Loucy (cell line): ENCODE measurements at regions not wholly inside any gene's neighbourhood (a gene's known extent, or its start where the extent isn't known, plus 50 kb on each side); places are given as distances from the start of the nearest gene placed in this dataset.

Source experiments
- H2AFZ ChIP-seq: fragments of 200-600 bp; sonication (generic); 2 replicates; pipeline ENCODE4 v1.6.0; 2016; ENCODE audit warnings: antibody characterized with exemption, mild to moderate bottlenecking, low read length, moderate library complexity
- H3F3A ChIP-seq: fragments of 200-600 bp; 2 replicates; pipeline ENCODE4 v1.6.0; 2016; ENCODE audit warnings: antibody characterized with exemption, low read depth, mild to moderate bottlenecking
- H3K27me3 ChIP-seq: fragments of 200-600 bp; sonication (generic); 2 replicates; pipeline ENCODE4 v1.6.1; 2014; ENCODE audit warnings: low read length, mild to moderate bottlenecking; ENCODE audit not compliant: insufficient read depth, poor library complexity, severe bottlenecking
- H3K36me3 ChIP-seq: fragments of 200-600 bp; sonication (generic); 2 replicates; pipeline ENCODE4 v1.6.1; 2016; ENCODE audit warnings: low read length; ENCODE audit not compliant: insufficient read depth
- H3K4me1 ChIP-seq: fragments of 200-600 bp; sonication (generic); 2 replicates; pipeline ENCODE4 v1.5.1; 2014; ENCODE audit warnings: low read length, mild to moderate bottlenecking; ENCODE audit not compliant: insufficient read depth, poor library complexity, severe bottlenecking
- H3K4me2 ChIP-seq: fragments of 200-600 bp; sonication (generic); 2 replicates; pipeline ENCODE4 v1.6.0; 2014; ENCODE audit warnings: antibody characterized with exemption, low read length, low read depth, mild to moderate bottlenecking; ENCODE audit not compliant: poor library complexity, severe bottlenecking
- H3K4me3 ChIP-seq: fragments of 200-600 bp; sonication (generic); 2 replicates; pipeline ENCODE4 v1.5.1; 2014; ENCODE audit warnings: low read length, mild to moderate bottlenecking, mixed read lengths; ENCODE audit not compliant: poor library complexity, severe bottlenecking
- H3K79me2 ChIP-seq: fragments of 200-600 bp; sonication (generic); 2 replicates; pipeline ENCODE4 v1.6.1; 2014; ENCODE audit warnings: low read length; ENCODE audit not compliant: insufficient read depth
- H3K9ac ChIP-seq: fragments of 200-600 bp; sonication (generic); 2 replicates; pipeline ENCODE4 v1.6.0; 2014; ENCODE audit warnings: mild to moderate bottlenecking, low read depth, low read length, moderate library complexity; ENCODE audit not compliant: poor library complexity, severe bottlenecking
- H3K9me2 ChIP-seq: fragments of 200-600 bp; sonication (generic); replicated peaks from 2 replicates; pipeline ENCODE4 v1.6.1; 2016; ENCODE audit warnings: low read depth, low read length, mixed read lengths
- H3K9me3 ChIP-seq: fragments of 200-600 bp; sonication (generic); 2 replicates; pipeline ENCODE4 v1.6.1; 2014; ENCODE audit warnings: mild to moderate bottlenecking, antibody characterized with exemption, low read length, low read depth; ENCODE audit not compliant: insufficient read depth
- H4K20me1 ChIP-seq: fragments of 200-600 bp; sonication (generic); 2 replicates; pipeline ENCODE4 v1.6.0; 2014; ENCODE audit warnings: antibody characterized with exemption, low read length, mild to moderate bottlenecking; ENCODE audit not compliant: insufficient read depth, poor library complexity, severe bottlenecking
- EZH2phosphoT487 ChIP-seq: fragments of 200-600 bp; IDR thresholded peaks from 2 replicates; pipeline ENCODE4 v1.6.1; 2018; ENCODE audit warnings: antibody characterized with exemption, mild to moderate bottlenecking, moderate library complexity, borderline replicate concordance
- TF ChIP-seq, protein P1 (sequence below): fragments of 200-600 bp; sonication (generic); conservative IDR thresholded peaks from 2 replicates; pipeline ENCODE4 v1.5.1; 2014; ENCODE audit warnings: mild to moderate bottlenecking, antibody characterized with exemption, low read length

DNA sequence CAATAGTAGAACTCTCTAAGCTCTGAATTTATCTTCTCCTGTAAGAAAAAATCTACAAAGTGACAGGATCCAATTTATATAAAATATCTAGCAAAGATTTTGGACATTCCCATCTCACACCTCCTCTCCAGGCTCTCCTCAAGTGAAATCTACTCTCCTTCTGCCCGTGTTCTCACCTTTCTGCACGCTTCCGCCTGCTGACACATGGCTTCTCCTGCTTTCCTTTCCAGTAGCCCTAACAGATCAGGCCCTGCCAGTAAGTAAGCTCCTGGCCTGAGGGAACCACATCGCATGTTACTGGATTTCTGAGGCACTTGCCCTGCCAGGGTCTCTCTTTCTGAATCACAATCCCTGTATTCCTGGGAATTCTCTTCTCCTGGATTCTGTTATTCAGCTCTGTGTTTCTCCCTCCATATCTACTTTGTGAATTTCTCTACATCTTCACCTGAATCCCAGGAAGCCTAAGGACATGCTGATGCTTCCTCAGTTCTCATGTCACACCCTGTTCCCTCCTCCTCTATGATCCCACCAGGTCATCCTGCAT is 53.3 kb upstream of the TOP3B start:
- H3K9ac ChIP-seq, result no peak overlapping the region
- no peaks in the 10 kb centered on the region for H3K27me3 ChIP-seq
- H3F3A ChIP-seq, result no peaks in the 10 kb centered on the region
- peaks cover 26% of the 10 kb centered on the region for H3K4me1 ChIP-seq
- H3K36me3 ChIP-seq, result no peaks in the 10 kb centered on the region
- H3K9me2 ChIP-seq, result no peaks in the 10 kb centered on the region
- H3K4me3 ChIP-seq, result no peak overlapping the region
- H4K20me1 ChIP-seq, result no peaks in the 10 kb centered on the region
- no peaks in the 10 kb centered on the region for H3K79me2 ChIP-seq
- no peaks in the 10 kb centered on the region for H3K9me3 ChIP-seq
- H3K4me2 ChIP-seq, result no peak overlapping the region
- no peak overlapping the region for H2AFZ ChIP-seq
- TF ChIP-seq, protein P1, sequence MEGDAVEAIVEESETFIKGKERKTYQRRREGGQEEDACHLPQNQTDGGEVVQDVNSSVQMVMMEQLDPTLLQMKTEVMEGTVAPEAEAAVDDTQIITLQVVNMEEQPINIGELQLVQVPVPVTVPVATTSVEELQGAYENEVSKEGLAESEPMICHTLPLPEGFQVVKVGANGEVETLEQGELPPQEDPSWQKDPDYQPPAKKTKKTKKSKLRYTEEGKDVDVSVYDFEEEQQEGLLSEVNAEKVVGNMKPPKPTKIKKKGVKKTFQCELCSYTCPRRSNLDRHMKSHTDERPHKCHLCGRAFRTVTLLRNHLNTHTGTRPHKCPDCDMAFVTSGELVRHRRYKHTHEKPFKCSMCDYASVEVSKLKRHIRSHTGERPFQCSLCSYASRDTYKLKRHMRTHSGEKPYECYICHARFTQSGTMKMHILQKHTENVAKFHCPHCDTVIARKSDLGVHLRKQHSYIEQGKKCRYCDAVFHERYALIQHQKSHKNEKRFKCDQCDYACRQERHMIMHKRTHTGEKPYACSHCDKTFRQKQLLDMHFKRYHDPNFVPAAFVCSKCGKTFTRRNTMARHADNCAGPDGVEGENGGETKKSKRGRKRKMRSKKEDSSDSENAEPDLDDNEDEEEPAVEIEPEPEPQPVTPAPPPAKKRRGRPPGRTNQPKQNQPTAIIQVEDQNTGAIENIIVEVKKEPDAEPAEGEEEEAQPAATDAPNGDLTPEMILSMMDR, result no peak
- no peak for TF ChIP-seq EZH2phosphoT487

DNA sequence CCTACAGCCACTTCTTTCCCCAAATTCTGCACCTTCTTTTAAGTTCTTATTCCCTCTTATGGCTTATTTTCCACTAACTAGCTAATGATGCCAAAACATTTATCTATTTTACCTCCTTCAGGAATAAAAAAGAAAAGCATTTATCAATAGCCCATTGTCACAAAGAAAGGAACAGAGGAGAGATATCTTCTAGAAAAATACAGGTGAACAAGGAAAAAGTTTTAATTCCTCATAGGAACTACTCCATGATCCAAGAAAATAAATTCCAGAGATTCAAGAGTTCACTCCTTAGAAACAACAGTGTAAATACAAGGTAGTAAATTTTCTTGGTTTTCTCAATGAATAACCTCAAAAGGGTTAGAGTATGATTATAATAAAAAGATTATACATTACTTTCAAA is 52.6 kb upstream of the TOP3B start:
- H3K4me1 ChIP-seq, result peaks cover 28% of the 10 kb centered on the region
- no peak overlapping the region for H3K4me2 ChIP-seq
- TF ChIP-seq, protein P1, result no peak
- TF ChIP-seq EZH2phosphoT487, result no peak
- no peaks in the 10 kb centered on the region for H3K36me3 ChIP-seq
- no peak overlapping the region for H3K9ac ChIP-seq
- H3F3A ChIP-seq, result no peaks in the 10 kb centered on the region
- no peaks in the 10 kb centered on the region for H3K9me2 ChIP-seq
- H2AFZ ChIP-seq, result no peak overlapping the region
- H3K27me3 ChIP-seq, result no peaks in the 10 kb centered on the region
- H4K20me1 ChIP-seq, result no peaks in the 10 kb centered on the region
- H3K4me3 ChIP-seq, result no peak overlapping the region
- H3K79me2 ChIP-seq, result no peaks in the 10 kb centered on the region
- H3K9me3 ChIP-seq, result no peaks in the 10 kb centered on the region

DNA sequence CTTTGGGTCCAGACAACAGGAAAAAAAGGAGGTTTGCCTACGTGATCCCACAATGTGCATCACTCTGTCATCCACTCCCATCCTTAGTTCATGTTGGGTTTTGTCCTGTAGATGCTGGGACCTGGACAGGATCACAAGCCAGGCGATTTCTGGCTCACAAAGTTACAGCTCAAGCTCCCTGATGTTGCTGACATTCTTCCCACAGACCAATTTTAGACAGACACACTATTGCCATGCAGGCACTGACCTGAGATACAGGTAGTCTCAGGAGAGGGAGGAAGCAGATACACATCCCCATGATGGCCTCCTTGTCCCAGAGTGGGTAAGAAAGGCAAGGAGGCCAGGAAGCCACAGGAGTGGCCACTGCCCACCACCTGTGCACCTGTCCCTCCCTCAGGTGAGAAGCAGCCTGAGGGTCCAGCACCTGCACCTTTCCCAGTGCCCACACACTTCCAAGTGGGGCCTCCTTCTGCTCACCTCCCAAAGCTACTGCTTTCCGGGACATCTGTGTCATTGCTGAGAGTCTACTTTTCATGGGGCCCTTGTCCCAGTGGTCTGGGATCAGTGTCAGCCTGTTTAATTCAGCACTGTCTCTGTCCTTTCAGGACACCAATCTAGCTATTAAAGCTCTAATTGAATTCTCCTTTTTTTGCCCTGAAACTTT is 52.0 kb upstream of the TOP3B start:
- Histone ChIP-seq H3K9me2 (no peaks in the 10 kb centered on the region), H3F3A (no peaks in the 10 kb centered on the region), H3K27me3 (no peaks in the 10 kb centered on the region), H3K79me2 (no peaks in the 10 kb centered on the region), H3K9me3 (no peaks in the 10 kb centered on the region), H3K9ac (no peak overlapping the region), H2AFZ (no peak overlapping the region), H4K20me1 (no peaks in the 10 kb centered on the region), H3K4me1 (peaks cover 28% of the 10 kb centered on the region), H3K4me3 (no peak overlapping the region), H3K4me2 (no peak overlapping the region), H3K36me3 (no peaks in the 10 kb centered on the region)
- TF ChIP-seq, protein P1, result no peak
- no peak for TF ChIP-seq EZH2phosphoT487
